GM12878 (cell line): ENCODE measurements at regions not wholly inside any gene's neighbourhood (a gene's known extent, or its start where the extent isn't known, plus 50 kb on each side); places are given as distances from the start of the nearest gene placed in this dataset.

Source experiments
- ATAC-seq: fragments of 200-7000 bp; cut with Tn5 transposase; 3 replicates; pipeline ENCODE4 v1.9.1; 2020; ENCODE audit warnings: mild to moderate bottlenecking, moderate library complexity
- BruUV-seq: library from RNA; stranded (reverse); fragments of 400-500 nt; replicated peaks from 2 replicates; lab custom pipeline; 2021; lab: Mats Ljungman, UMichigan
- CTCF ChIA-PET: fragments of 300-600 bp; sonication (Branson Sonifier 250); formaldehyde crosslinking; extraction: SDS; loops from one replicate; lab custom pipeline; 2021; ENCODE audit warnings: inconsistent platforms; lab: Yijun Ruan, JAX
- POLR2A ChIA-PET: fragments of 350-600 bp; formaldehyde crosslinking; extraction: SDS; loops from one replicate; lab custom pipeline; 2021; ENCODE audit warnings: inconsistent platforms; lab: Charles Lee
- RAD21 ChIA-PET: fragments of 300-600 bp; sonication (Branson Sonifier 250); formaldehyde crosslinking; loops from one replicate; lab custom pipeline; 2023; ENCODE audit warnings: antibody characterized with exemption; ENCODE audit not compliant: unreplicated experiment; lab: Charles Lee
- SMC1A ChIA-PET: fragments of 300-600 bp; sonication (Branson Sonifier 250); formaldehyde crosslinking; loops from one replicate; lab custom pipeline; 2023; ENCODE audit not compliant: unreplicated experiment, uncharacterized antibody; lab: Charles Lee
- DNase-seq: peaks from one replicate; pipeline ENCODE4 v3.0.0-alpha.2; 2011; ENCODE audit warnings: low read depth, low spot score
- FAIRE-seq: peaks from 3 replicates; lab custom pipeline; 2011; peaks lifted over from hg19 to GRCh38; lab: Jason Lieb, UNC
- H2AFZ ChIP-seq: 2 replicates; pipeline ENCODE4 v1.6.0; 2011; ENCODE audit warnings: low read depth, low read length, control low read depth; ENCODE audit not compliant: control insufficient read depth
- H3K27ac ChIP-seq: 2 replicates; pipeline ENCODE4 v1.5.1; 2011; ENCODE audit warnings: control low read depth; ENCODE audit not compliant: control insufficient read depth, insufficient read depth
- H3K27me3 ChIP-seq, 2 experiments: replicated peaks in 1 of 2; 2 replicates each; pipeline versions ENCODE4 v1.6.0 to v1.6.1; 2011; ENCODE audit warnings: low read length in 1 of 2; ENCODE audit not compliant: control insufficient read depth in 2 of 2, insufficient read depth in 2 of 2
- H3K36me3 ChIP-seq, 2 experiments: 2 replicates each; pipeline ENCODE4 v1.5.1; 2011; ENCODE audit warnings: low read length in 1 of 2; ENCODE audit not compliant: control insufficient read depth in 2 of 2, insufficient read depth in 2 of 2
- H3K4me1 ChIP-seq: 2 replicates; pipeline ENCODE4 v1.6.1; 2011; ENCODE audit warnings: mild to moderate bottlenecking, low read length, moderate library complexity, mixed read lengths; ENCODE audit not compliant: control insufficient read depth, insufficient read depth
- H3K4me2 ChIP-seq: 2 replicates; pipeline ENCODE4 v1.6.0; 2011; ENCODE audit warnings: control low read depth; ENCODE audit not compliant: control insufficient read depth, insufficient read depth
- H3K4me3 ChIP-seq: fragments of 200-600 bp; sonication (generic); 2 replicates; pipeline ENCODE4 v1.5.1; 2016
- H3K79me2 ChIP-seq: 2 replicates; pipeline ENCODE4 v1.6.0; 2011; ENCODE audit warnings: low read length; ENCODE audit not compliant: control insufficient read depth, insufficient read depth
- H3K9ac ChIP-seq: 2 replicates; pipeline ENCODE4 v1.8.0; 2011; ENCODE audit warnings: low read length, control low read depth, mixed read lengths; ENCODE audit not compliant: control insufficient read depth, insufficient read depth
- H3K9me3 ChIP-seq: replicated peaks from 3 replicates; pipeline ENCODE4 v1.5.1; 2011; ENCODE audit warnings: mild to moderate bottlenecking, low read length; ENCODE audit not compliant: control insufficient read depth, insufficient read depth
- H4K20me1 ChIP-seq: 2 replicates; pipeline ENCODE4 v1.6.0; 2011; ENCODE audit not compliant: control insufficient read depth, insufficient read depth
- CREM ChIP-seq: IDR thresholded peaks from 2 replicates; pipeline ENCODE4 v1.6.1; 2014; ENCODE audit warnings: antibody characterized with exemption, low read depth
- DPF2 ChIP-seq: fragments of 450-650 bp; IDR thresholded peaks from 2 replicates; pipeline ENCODE4 v1.6.1; 2017; ENCODE audit warnings: mild to moderate bottlenecking
- MYB ChIP-seq: fragments of 150-350 bp; IDR thresholded peaks from 2 replicates; pipeline ENCODE4 v1.6.1; 2014; ENCODE audit warnings: mild to moderate bottlenecking, low read depth, low read length, borderline replicate concordance
- RBBP5 ChIP-seq: fragments of 200-600 bp; sonication (generic); conservative IDR thresholded peaks from 2 replicates; pipeline ENCODE4 v1.6.1; 2016
- RCOR1 ChIP-seq: conservative IDR thresholded peaks from 2 replicates; pipeline ENCODE4 v1.6.1; 2012; ENCODE audit warnings: low read depth, low read length, improper control_type of control experiment
- SUPT20H ChIP-seq: IDR thresholded peaks from 2 replicates; pipeline ENCODE4 v1.6.1; 2011; ENCODE audit warnings: low read depth, mild to moderate bottlenecking, low read length, moderate library complexity, borderline replicate concordance; ENCODE audit not compliant: control insufficient read depth
- TAF1 ChIP-seq: IDR thresholded peaks from 2 replicates; pipeline ENCODE4 v1.6.1; 2011; ENCODE audit warnings: mild to moderate bottlenecking, low read depth, low read length, borderline replicate concordance
- ZBED1 ChIP-seq: IDR thresholded peaks from 2 replicates; pipeline ENCODE4 v1.6.1; 2016; ENCODE audit warnings: borderline replicate concordance
- ZNF217 ChIP-seq: fragments of 450-650 bp; IDR thresholded peaks from 2 replicates; pipeline ENCODE4 v1.6.1; 2017; ENCODE audit warnings: antibody characterized with exemption, mild to moderate bottlenecking
- WGBS: methylation state at CpG from one replicate; pipeline ENCODE4 v1.1.6; 2016; ENCODE audit warnings: low lambda C conversion rate; ENCODE audit not compliant: insufficient replicate concordance, insufficient coverage; ENCODE audit errors: missing lambda C conversion rate; 5-methylcytosine and 5-hydroxymethylcytosine counted together
- in situ Hi-C: fragments of 300-500 bp; cut with MboI; formaldehyde crosslinking; loops from 9 replicates; pipeline ENCODE4 v1.14.3; 2018; ENCODE audit warnings: mixed read lengths
- intact Hi-C: fragments of 100-400 bp; cut with micrococcal nuclease; formaldehyde crosslinking; loops from one replicate; pipeline ENCODE4 v1.14.2; 2022; ENCODE audit not compliant: unreplicated experiment
- TF ChIP-seq, protein P1 (sequence below): fragments of 450-650 bp; IDR thresholded peaks from 2 replicates; pipeline ENCODE4 v1.6.1; 2017; ENCODE audit warnings: mild to moderate bottlenecking, moderate library complexity

DNA sequence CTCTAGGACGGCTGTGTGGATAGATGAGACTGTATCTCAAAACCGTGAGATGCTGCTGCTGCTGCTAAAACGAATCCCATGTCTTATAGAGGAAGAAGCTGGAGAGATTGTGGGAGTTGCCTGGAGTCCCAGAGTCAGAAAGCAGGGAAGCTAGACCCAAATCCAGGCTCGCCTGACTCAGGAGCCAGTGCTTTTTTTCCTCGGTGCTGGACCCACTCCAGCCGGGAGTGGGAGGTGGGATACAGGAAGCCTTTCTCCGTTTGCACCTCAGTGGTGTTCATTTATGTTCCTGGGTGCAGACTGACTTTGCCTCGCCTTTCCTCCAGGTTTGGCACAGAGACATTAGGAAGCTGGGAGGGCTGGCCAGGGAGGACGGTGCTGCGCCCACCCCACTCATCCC lies 150.9 kb upstream of the LINGO1 start:
- SMC1A ChIA-PET: no interaction called here
- Histone ChIP-seq H3K4me2 (no peak overlapping the region), H3K36me3 (no peaks in the 10 kb centered on the region), H3K9me3 (no peaks in the 10 kb centered on the region; the same call in 2 of the 3 replicates), H2AFZ (no peak overlapping the region), H3K27ac (no peak overlapping the region), H3K9ac (no peak overlapping the region), H3K79me2 (no peaks in the 10 kb centered on the region), H3K4me1 (no peaks in the 10 kb centered on the region), H4K20me1 (no peaks in the 10 kb centered on the region), H3K27me3 (no peaks in the 10 kb centered on the region; a peak in 1 of 4 replicates), H3K4me3 (no peak overlapping the region)
- BruUV-seq: no TSS peak
- WGBS: 17% methylated on average over 10 of the region's 10 CpGs
- no peak for ATAC-seq
- CTCF ChIA-PET: interaction anchor here (1.4 to 2.6 kb wide), 4 partner anchors 11 to 148 kb away, joined by 6 to 9 read pairs (median 7); no protein-coding TSS in a partner anchor
- FAIRE-seq: no peak
- TF ChIP-seq SUPT20H (no peak), RCOR1 (no peak), ZNF217 (no peak), RBBP5 (no peak), CREM (no peak), TAF1 (no peak), MYB (no peak), ZBED1 (no peak), DPF2 (no peak)
- TF ChIP-seq, protein P1, sequence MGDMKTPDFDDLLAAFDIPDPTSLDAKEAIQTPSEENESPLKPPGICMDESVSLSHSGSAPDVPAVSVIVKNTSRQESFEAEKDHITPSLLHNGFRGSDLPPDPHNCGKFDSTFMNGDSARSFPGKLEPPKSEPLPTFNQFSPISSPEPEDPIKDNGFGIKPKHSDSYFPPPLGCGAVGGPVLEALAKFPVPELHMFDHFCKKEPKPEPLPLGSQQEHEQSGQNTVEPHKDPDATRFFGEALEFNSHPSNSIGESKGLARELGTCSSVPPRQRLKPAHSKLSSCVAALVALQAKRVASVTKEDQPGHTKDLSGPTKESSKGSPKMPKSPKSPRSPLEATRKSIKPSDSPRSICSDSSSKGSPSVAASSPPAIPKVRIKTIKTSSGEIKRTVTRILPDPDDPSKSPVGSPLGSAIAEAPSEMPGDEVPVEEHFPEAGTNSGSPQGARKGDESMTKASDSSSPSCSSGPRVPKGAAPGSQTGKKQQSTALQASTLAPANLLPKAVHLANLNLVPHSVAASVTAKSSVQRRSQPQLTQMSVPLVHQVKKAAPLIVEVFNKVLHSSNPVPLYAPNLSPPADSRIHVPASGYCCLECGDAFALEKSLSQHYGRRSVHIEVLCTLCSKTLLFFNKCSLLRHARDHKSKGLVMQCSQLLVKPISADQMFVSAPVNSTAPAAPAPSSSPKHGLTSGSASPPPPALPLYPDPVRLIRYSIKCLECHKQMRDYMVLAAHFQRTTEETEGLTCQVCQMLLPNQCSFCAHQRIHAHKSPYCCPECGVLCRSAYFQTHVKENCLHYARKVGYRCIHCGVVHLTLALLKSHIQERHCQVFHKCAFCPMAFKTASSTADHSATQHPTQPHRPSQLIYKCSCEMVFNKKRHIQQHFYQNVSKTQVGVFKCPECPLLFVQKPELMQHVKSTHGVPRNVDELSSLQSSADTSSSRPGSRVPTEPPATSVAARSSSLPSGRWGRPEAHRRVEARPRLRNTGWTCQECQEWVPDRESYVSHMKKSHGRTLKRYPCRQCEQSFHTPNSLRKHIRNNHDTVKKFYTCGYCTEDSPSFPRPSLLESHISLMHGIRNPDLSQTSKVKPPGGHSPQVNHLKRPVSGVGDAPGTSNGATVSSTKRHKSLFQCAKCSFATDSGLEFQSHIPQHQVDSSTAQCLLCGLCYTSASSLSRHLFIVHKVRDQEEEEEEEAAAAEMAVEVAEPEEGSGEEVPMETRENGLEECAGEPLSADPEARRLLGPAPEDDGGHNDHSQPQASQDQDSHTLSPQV: no peak
- in situ Hi-C loops (no loop called here), intact Hi-C loops (no loop called here)
- POLR2A ChIA-PET: no interaction called here
- RAD21 ChIA-PET: interaction anchor here (1.4 kb wide), 1 partner anchor 14 kb away, joined by 5 read pairs; no protein-coding TSS in a partner anchor
- no peak for DNase-seq
